ENCODE measurements at regions not wholly inside any gene's neighbourhood (a gene's known extent, or its start where the extent isn't known, plus 50 kb on each side); places are given as distances from the start of the nearest gene placed in this dataset.

GRCh38 chr20:55058938-55059337 lies 583.5 kb downstream of the DOK5 start:
- no peak overlapping the region for H3K27ac ChIP-seq
- TF ChIP-seq ZFX (IDR thresholded peaks at IDR 0.05) (no peak), CTCF (conservative IDR thresholded peaks at IDR 0.05) (no peak)

- no peak overlapping the region for H3K27ac ChIP-seq
- TF ChIP-seq CTCF (conservative IDR thresholded peaks at IDR 0.05) (peak; percentile 50), ZFX (IDR thresholded peaks at IDR 0.05) (no peak)
Measured at GRCh38 chr20:55057779-55058415, 582.5 kb downstream of the DOK5 start.

- no peak overlapping the region for H3K27ac ChIP-seq
- TF ChIP-seq ZFX (IDR thresholded peaks at IDR 0.05) (no peak), CTCF (conservative IDR thresholded peaks at IDR 0.05) (no peak)
Measured at GRCh38 chr20:55054453-55054852, 579.1 kb downstream of the DOK5 start.

GRCh38 chr20:55053389-55053788 lies 578.0 kb downstream of the DOK5 start:
- H3K27ac ChIP-seq: no peak overlapping the region
- TF ChIP-seq CTCF (conservative IDR thresholded peaks at IDR 0.05) (no peak), ZFX (IDR thresholded peaks at IDR 0.05) (no peak)

- no peak for TF ChIP-seq CTCF (conservative IDR thresholded peaks at IDR 0.05)
- TF ChIP-seq ZFX (IDR thresholded peaks at IDR 0.05): no peak
Measured at GRCh38 chr20:55052459-55052858, 577.1 kb downstream of the DOK5 start.

GRCh38 chr20:55038684-55039083 lies 563.3 kb downstream of the DOK5 start:
- H3K27ac ChIP-seq: no peak overlapping the region
- TF ChIP-seq ZFX (IDR thresholded peaks at IDR 0.05) (no peak), CTCF (conservative IDR thresholded peaks at IDR 0.05) (no peak)

More at GRCh38 chr20:55052459-55052858, 577.1 kb downstream of the DOK5 start:
- H3K27ac ChIP-seq: no peak overlapping the region

GRCh38 chr20:55031971-55032370 lies 556.6 kb downstream of the DOK5 start:
- no peak overlapping the region for H3K27ac ChIP-seq
- no peak for TF ChIP-seq CTCF (conservative IDR thresholded peaks at IDR 0.05)
